NCI-H2196 (cell line): ENCODE measurements at regions not wholly inside any gene's neighbourhood (a gene's known extent, or its start where the extent isn't known, plus 50 kb on each side); places are given as distances from the start of the nearest gene placed in this dataset.

Source experiments
- DNase-seq: peaks from one replicate; lab custom pipeline; 2025; ENCODE audit not compliant: unreplicated experiment; lab: John Stamatoyannopoulos, UW

DNA sequence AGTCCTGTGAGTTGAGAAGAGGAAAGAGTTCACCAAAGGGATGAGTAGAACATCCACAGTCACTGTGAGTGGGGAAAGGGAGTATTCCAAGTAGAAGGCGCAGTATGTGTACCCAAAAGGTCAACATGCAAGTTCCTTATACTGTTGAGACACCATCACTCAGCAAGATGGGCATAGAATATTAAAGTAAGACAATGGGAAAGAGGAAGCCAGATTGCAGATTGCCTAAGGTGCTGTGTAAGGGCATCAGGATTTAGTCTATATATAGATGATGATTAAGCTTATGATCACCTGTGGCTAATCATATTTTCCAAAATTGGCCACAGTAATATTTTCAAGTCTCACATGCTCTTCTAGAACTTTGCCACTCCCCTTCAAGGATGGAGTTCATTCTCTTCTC is 120.1 kb upstream of the CAMK1G start:
- DNase-seq: no peak

DNA sequence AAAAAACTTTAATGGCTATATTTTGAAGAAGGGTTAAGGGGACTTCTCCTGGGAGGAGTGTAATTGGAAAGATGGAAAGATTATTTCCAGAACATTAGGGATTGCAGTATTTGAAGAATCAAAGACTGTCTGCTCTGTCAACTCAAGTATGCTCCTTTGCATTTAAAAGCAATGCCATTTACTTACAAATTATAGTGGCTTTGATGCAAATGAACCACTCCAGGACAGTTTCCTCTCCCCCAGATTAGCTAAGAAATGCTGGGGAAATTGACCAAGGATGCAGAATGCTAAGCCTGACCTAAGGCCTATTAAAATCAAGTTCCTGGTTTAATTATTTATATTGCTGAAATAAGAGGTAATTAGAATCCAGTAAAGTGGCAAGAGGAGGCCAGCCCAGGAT is 110.5 kb upstream of the CAMK1G start:
- DNase-seq: no peak

DNA sequence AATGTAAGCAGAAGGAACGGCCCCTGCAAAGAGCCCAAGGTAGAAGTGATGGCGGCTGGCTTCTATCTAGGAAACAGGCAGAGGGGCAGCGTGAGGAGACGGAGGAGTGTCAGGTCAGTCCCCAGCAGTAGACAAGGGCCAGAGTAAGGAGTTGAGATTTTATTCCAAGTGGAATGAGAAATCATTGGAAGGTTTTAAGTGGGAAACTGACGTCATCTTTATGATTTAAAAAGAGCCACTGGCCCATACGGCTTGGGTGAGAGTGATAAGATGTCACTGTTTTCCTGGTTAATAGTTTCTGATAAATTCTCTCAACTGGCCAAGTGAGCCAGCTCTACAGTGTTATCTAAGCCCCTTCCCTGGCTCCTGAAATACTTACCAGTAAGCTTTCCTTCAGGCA is 103.2 kb upstream of the CAMK1G start:
- no peak for DNase-seq

DNA sequence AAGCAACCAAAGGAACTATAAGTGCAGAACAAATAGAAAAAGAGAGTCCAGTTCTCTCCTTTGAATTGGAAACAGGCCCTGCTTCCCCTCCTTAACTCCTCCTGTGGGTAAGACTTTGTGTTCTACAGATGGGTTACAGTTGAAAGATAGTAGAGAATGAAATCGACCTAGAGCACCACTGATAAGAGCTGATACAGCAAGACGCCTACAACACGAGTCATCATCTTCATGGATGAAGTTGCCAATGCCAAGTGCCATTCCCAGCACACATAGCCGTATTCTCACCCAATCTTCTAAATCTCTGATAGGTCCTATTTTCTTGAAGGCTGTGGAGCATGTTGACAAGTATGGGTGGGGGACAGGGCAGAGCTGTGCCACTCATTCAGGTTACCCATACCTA is 99.8 kb upstream of the CAMK1G start:
- DNase-seq: no peak

DNA sequence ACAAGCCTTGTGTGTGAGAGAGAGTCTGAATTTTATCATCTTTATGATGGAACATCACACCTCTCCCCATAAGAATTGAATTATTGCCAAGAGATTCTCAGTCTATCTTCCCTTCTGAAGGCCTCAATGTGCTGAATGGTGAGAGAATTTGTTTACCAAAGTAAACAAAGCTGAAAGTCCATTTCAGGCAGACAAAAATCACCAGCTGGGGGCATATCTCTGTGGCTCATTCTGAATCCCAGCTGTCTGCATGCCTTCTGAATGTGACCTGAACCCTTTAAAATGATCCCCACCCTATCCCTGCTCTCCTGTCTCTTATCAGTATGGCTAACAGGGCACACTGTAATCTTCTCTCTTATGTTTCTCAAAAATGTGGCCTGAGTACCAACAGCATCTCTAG is 99.1 kb upstream of the CAMK1G start:
- DNase-seq: no peak

DNA sequence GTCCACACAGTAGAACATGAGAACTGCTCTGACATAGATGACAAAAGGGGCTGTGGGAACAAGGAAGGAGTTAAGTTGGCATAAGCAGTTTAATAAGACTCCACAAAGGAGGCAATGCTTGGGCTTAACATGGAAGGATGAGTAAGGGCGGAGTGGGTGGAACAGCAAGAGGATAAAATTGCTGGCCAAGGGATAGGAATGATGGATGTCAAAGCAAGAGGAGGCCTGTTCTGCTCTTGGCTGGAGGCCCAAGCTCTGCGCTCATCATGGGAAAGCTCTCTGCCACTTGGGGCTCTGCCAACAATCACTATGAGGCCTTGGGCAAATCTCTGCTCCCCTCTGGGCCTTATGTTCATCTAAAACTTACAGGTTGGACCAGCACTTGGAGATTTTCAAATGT is 98.3 kb upstream of the CAMK1G start:
- DNase-seq: peak; percentile 9

DNA sequence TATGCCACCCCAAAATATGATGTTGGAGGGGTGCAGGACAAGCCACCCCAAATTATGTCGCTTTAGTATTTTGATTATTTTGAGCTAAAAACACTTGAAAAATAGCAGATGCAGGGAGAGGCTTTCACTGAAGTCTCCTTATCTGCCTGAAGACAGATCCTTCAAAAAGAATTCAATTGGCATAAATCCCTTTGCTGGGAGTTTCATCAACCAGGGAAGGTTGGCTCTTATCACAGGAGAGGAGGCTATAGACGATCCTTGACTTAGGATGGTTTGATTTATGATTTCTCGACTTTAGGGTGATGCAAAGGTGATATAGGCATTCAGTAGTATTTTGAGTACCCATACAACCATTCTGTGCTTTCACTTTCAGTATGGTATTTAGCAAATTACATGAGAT is 97.8 kb upstream of the CAMK1G start:
- DNase-seq: no peak

DNA sequence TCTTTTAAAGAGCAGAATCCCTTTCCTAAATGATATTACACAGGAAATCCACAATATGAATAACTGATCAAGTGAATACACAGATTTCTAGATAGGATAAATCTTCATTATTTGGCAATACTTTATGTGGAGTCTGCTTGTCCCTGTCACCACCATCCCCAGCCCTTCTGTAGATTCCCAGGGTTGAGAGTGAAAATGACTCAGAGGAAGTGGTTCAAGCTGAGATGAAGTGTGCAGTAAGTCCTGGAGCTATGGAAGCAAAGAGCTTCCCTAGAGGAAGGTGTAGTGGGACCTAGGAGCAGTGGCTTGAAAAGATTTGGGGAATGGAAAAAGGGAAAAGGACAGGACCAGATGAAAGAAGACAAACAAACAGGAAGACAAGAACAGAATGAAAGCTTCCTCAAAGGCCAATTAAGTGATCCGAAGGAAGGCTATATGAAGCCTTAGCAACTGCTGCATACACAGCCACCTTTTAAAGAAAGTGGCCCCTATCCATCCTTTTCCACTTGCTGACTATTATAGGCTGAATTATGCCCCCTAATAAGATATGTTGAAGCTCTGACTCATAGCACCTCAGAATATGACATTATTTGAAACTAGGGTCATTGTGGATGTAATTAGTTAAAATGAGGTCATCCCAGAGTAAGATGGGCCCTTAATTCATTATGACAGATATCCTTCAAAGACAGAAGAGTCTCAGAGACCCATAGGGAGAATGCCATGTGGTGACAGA is 96.5 kb upstream of the CAMK1G start:
- no peak for DNase-seq

DNA sequence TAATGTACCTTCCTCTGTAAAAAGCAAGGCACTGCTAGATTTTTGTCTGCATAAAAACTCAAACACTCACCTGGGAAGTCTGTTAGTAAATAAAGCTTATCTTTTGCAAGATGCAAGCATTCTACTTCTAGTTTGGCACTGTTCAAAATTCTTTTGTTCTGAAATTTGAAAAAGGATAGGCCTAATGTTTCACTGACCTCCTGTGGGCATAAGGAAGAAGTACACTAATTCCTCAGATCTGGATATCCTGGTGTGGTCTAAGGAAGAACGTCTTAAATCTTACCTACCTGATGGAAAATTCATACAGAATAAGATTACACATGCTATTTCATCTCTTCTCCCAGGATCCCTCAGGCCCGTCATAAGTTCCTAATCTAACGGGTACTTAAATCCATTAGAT is 93.5 kb upstream of the CAMK1G start:
- peak; percentile 6 for DNase-seq

DNA sequence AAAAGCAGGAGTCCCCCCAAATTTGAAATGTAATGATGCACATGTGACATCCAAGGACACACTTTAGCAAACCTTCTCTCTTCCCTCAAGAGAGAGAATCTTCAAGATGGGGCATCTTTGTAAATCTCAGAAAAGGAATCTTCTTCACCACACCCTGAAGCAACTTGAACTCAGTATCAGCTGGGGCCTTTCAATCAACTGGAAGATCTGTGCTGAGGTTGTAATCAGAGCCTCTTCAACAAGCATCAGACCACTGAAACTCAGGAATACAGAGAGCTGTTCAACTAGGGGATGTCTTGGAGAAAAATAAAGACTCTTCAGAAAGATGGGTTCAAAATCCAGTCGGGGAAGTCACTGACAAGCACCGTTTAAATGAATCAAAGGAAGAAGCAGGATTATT is 92.5 kb upstream of the CAMK1G start:
- DNase-seq: no peak

DNA sequence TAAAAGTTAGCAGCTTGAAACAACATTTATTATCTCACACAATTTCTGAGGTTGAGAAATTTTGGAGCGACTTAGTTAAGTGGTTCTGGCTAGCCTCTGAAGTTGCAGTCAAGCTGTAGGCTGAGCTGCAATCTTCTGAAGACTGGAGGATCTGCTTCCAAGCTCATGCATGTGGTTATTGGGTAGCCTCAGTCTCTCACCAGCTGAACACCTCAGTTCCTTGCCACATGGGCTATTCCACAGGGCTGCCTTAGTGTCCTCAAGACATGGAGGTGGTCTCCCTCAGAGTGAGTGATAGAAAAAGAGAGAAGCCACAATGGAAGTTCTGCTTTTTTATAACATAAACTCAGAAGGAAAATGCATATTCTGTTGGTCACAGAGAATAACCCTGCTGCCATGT is 92.0 kb upstream of the CAMK1G start:
- no peak for DNase-seq

DNA sequence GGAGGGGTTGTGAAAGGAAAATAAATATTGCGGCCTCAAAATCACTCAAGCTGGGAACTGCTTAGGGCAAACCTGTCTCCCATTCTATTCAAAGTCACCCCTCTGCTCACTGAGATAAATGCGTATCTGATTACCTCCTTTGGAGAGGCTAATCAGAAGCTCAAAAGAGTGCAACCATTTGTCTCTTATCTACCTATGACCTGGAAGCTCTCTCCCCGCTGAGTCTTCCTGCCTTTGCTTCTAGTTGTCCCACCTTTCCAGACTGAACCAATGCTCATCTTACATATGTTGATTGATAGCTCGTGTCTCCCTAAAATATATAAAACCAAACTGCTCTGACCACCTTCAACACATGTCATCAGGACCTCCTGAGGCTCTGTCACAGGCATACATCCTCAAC is 91.6 kb upstream of the CAMK1G start:
- no peak for DNase-seq

DNA sequence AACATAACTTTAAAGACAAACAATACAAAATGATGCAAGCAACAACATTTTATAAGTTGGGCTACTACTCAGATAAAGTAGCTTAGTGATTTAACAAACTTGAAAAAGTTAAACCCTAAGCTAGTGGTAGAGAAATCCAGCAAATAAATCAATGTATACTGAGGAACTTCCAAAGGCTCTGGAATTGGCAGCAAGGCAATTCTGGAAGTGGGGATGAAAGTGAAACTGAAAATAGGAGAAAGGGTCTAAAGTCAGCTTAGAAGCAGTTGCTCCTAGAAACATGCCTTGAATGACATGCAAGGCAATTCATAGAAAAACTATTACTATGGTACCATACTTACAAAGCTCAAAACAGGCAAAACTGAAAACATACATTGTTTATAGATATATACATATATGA is 90.0 kb upstream of the CAMK1G start:
- DNase-seq: no peak

DNA sequence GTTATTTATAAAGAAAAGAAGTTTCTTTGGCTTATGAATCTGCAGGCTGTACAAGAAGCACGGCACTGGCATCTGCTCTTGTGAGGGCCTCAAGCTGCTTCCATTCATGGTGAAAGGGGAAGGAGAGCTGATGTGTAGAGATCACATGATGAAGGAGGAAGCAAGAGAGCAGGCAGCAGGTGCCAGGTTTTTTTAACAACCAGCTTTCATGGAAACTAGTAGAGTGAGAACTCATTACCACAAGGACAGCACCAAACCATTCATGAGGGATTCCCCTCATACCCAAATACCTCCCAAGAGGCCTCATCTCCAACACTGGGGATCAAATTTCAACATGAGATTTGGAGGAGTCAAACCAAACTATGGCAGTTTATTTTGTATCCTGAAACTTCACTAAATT is 85.8 kb upstream of the CAMK1G start:
- no peak for DNase-seq

DNA sequence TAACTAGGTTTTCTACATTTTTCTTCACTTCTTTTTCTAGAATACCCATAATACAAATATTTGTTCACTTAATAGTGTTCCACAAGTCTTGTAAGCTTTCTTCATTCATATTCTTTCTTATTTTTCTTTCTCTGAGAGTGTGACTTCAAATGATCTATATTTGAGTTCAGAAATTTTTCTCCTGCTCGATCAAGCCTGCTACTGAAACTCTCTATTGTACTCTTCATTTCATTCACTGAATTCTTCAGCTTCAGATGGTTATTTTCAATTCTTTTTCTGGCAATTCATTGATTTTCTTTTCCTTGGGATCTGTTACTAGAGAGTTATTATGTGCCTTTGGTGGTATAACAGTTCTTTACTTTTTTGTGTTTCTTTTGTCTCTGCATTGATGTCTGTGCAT is 82.5 kb upstream of the CAMK1G start:
- no peak for DNase-seq

DNA sequence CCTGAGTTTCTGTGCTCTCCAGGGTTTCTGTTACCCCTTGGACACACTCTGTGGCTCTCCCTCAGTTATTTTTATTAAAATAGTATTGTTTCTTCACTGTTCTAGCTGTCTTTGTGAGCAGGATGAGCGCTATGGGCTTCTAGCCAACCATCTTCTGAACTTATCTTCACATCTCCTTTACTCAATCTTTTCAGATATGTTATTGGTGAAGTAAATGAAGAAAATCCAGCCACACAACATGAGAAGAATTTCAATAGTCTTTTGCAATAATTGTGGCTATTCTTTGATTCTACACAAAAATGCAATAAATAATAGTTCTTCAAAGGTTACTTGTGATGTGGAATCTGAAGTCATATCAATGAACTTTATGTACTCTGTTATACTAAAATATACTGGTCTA is 80.3 kb upstream of the CAMK1G start:
- DNase-seq: no peak

DNA sequence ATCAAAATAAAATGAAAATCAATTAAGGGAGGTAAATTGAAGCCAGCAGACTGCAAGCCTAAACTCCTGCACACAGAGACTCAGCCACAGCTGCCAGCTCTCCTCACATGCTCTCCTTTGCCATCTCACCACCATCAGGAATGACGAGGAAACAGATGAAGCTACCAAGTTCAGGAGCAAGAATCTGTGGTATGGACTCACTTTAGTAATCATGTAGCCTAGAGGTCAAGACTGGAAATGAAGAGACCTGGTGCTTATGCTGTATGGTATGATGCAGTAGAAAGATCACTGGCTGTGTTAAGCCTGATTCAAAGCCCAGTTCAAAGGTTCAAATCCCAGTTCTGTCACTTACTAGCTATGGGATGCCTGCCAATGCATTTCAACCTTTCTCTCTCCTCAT is 78.9 kb upstream of the CAMK1G start:
- no peak for DNase-seq

DNA sequence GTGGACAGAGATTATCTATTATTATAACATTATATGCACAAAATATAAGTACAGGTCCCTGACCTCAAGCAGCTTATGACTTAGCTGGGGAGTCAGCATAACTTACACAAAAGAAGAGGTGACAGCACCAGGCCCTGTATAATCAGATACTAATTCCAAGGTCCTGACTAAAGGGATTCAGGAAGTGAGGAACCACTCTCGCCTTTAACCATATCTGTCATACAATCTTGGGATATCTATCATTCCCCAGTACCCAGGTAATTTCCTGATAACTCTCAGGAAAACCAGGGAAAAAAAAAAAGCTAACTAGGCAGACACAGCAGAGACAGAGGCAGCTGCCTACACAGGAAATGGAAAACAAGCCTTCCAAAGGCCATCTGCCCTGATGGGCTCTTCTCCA is 78.5 kb upstream of the CAMK1G start:
- no peak for DNase-seq

DNA sequence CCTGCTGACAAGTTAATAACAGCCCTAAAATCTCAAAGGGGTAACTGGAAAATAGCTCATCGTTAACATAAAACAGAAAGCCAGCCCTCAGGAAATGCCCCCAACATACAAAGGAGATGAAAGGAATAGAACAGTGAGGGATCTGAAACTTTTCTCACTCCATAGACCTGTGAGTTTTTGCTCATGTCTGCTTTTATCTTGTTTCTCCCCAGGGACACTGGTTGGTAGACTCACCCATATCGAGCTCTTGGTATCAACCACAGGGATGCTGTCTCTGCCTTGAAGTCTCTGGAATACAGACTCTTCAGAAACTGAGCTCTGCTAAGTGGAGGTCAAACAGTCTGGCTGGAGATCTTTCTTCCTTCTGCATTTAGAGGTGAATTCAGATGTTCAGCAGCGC is 77.4 kb upstream of the CAMK1G start:
- DNase-seq: no peak

DNA sequence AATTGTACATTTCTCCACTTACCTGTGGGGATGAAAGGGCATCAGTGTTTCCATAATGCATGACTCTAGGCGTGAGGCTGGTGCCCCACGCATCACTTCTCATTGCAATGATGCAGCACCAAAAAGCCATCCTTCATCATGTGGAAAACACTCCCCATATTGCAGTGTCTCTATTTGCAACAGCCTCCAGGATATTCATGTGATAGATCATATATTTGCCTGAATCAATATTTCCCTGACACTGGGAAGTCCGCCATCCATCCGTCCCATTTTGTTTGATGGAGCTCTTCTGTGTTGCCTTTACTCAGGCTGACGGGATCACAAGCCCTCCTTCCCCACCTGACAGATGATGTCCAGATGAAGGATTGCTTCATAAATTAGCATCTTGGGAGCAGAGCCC is 74.5 kb upstream of the CAMK1G start:
- DNase-seq: no peak

DNA sequence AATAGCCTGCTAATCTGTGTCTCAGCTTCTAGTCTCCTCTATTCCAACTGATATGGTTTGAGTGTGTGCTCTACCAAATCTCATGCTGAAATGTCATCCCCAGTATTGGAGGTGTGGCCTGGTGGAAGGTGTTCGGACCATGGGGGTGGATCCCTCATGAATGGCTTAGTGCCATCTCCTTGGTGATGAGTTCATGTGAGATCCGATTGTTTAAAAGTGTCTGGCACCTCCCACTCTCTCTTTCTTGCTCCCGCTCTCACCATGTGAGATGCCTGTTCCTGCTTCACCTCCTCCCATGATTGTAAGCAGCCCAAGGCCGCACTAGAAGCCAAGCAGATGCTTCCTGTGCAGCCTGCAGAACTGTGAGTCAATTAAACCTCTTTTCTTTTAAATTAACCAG is 73.5 kb upstream of the CAMK1G start:
- DNase-seq: no peak

DNA sequence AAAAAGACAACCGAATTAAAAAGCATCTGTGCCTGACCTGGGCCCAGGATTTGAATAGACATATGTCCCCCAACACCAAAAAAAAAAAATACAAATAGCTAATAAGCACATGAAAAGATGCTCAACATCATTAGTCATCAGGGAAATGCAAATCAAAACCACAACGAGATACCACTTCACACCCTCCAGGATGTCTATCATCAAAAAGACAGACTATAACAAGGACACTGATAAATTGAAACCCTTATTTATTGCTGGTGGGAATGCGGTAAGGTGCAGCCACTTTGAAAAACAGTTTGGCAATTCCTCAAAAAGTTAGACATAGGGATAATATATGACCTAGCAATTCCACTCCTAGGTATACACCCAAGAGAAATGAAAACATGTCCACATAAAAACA is 72.3 kb upstream of the CAMK1G start:
- no peak for DNase-seq

DNA sequence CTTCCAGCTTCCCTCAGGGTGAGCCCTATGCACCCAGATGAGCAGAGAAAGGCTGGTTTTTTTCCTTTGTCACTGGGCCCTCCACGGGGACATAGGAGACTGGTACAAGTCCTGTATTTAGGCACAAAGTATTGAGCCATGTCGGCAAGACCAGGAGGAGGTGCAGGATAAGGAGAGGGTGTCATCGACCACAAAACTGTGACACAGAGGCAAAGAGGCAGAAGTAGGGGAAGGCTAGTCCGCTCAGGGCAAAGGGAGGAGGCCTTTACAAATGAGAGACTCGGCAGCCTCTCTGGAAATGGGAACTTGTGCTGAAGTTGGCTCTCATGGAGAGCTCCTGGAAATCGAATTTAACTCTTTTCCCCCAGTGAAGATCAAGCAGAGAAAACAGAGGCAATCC is 70.7 kb upstream of the CAMK1G start:
- no peak for DNase-seq

DNA sequence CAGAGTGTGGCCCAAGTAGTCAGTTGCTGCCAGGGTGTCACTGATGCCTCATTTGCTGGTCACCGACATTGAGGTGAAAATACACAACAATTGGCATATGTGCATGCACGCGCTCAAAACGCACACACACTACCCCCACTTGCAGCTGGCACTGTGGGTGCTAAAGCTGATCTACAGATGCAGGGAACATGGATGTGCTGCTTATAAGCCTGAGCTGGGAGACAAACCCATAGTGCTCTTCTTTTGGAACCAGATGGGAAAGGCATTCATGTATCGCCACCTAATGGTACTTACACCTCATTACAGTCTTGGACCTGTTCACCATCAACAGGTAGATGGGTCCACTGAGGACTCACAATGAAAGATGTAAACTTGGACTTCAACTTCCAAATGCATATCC is 70.3 kb upstream of the CAMK1G start:
- DNase-seq: peak; percentile 29
